ENCODE measurements at regions not wholly inside any gene's neighbourhood (a gene's known extent, or its start where the extent isn't known, plus 50 kb on each side); places are given as distances from the start of the nearest gene placed in this dataset.

DNA sequence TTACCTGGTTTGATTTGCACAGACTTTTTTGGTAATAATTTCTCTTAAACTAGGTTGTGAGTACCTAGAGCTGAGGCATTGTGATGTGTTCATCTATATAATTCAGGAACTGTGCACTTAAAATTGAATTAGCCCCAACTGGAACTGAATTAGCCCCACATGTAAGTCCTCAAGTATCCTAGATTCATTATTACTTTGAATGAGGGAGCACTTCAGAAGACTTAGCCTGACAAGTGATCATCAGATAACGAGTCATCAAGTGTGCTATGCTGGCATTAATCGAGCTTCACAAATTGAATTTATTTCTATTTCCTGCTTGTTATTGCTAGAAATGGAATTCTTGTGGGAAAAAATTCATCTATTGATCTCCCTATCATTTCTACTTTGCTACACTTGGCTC, 323.4 kb upstream of the SEMA3D start:
- intact Hi-C loops (cut with micrococcal nuclease): no loop called here
- no CpG with 5 or more reads among the region's 2 CpGs for WGBS (ENCODE audit: insufficient coverage)
- Mint-ChIP-seq H3K27ac (no peak overlapping the region), H3K36me3 (no peaks in the 10 kb centered on the region), H3K4me3 (no peak overlapping the region), H3K4me1 (no peaks in the 10 kb centered on the region), H3K27me3 (ENCODE audit: low read depth in 3 of 3) (peaks cover 0 to 1% (median 0%) of the 10 kb centered on the region in 3 donors), H3K9me3 (peaks cover 0 to 5% (median 0%) of the 10 kb centered on the region in 7 donors)
- no peak for DNase-seq
- Histone ChIP-seq H3K27ac (ENCODE audit: low read depth in 1 of 2, low read length in 2 of 2) (no peak overlapping the region), H3K4me2 (replicated peaks; ENCODE audit: extremely low read depth, low read length, poor library complexity, severe bottlenecking) (no peak overlapping the region), H3K36me3 (replicated peaks in 1 of 2; ENCODE audit: control insufficient read depth in 1 of 2, insufficient read depth in 2 of 2, low read length in 2 of 2) (no peaks in the 10 kb centered on the region), H4K20me1 (ENCODE audit: insufficient read depth, low read length) (no peaks in the 10 kb centered on the region), H2AFZ (ENCODE audit: insufficient read depth, low read depth, low read length, poor library complexity, severe bottlenecking) (no peak overlapping the region), H3K9me3 (replicated peaks in 1 of 2; ENCODE audit: control insufficient read depth in 1 of 2, insufficient read depth in 1 of 2, low read length in 2 of 2) (no peaks in the 10 kb centered on the region), H3K9ac (ENCODE audit: insufficient read depth, low read length, poor library complexity, severe bottlenecking) (no peak overlapping the region), H3K27me3 (ENCODE audit: control insufficient read depth in 2 of 2, insufficient read depth in 2 of 2, low read length in 2 of 2) (no peaks in the 10 kb centered on the region), H3K4me3 (replicated peaks in 1 of 3; ENCODE audit: low read depth in 2 of 3, low read length in 3 of 3) (no peak overlapping the region), H3K4me1 (ENCODE audit: control insufficient read depth in 1 of 2, insufficient read depth in 2 of 2, low read length in 2 of 2) (no peaks in the 10 kb centered on the region), H3K79me2 (ENCODE audit: insufficient read depth, low read length) (no peaks in the 10 kb centered on the region)
- no peak for TF ChIP-seq CTCF (IDR thresholded peaks at IDR 0.05)

DNA sequence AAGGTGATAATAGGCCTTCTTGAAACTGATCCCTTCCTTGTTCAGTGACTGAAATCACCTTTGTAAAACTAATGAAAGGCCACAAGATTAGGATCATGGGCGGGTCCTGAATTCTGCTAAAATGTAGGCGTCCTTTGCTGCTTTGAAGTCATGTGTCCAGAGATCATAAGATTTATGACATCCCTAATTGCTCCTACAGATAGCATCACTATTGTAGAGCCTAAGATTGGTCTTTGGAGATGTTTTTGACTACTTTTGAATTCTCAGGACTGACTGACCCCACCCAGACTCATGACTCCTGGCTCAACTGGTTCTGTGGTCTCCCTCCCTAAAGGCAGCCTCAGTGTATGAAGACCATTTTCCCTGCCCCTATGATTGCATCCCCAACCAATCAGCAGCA, 322.6 kb upstream of the SEMA3D start:
- H3K4me3 ChIP-seq (replicated peaks in 1 of 3; ENCODE audit: low read depth in 2 of 3, low read length in 3 of 3): no peak overlapping the region
- TF ChIP-seq CTCF (IDR thresholded peaks at IDR 0.05): no peak
- no peaks in the 10 kb centered on the region for H3K4me1 ChIP-seq (ENCODE audit: control insufficient read depth in 1 of 2, insufficient read depth in 2 of 2, low read length in 2 of 2)
- WGBS (ENCODE audit: insufficient coverage): no CpG with 5 or more reads among the region's 2 CpGs
- H4K20me1 ChIP-seq (ENCODE audit: insufficient read depth, low read length): no peaks in the 10 kb centered on the region
- intact Hi-C loops (cut with micrococcal nuclease): no loop called here
- H3K4me2 ChIP-seq (replicated peaks; ENCODE audit: extremely low read depth, low read length, poor library complexity, severe bottlenecking): no peak overlapping the region
- no peaks in the 10 kb centered on the region for H3K27me3 Mint-ChIP-seq (ENCODE audit: low read depth in 3 of 3)
- no peak overlapping the region for H3K27ac ChIP-seq (ENCODE audit: low read depth in 1 of 2, low read length in 2 of 2)
- H3K79me2 ChIP-seq (ENCODE audit: insufficient read depth, low read length): no peaks in the 10 kb centered on the region
- H3K27ac Mint-ChIP-seq: peak overlapping the region in 1 of 7 donors; percentile 42
- H2AFZ ChIP-seq (ENCODE audit: insufficient read depth, low read depth, low read length, poor library complexity, severe bottlenecking): no peak overlapping the region
- no peak overlapping the region for H3K4me3 Mint-ChIP-seq
- no peaks in the 10 kb centered on the region for H3K27me3 ChIP-seq (ENCODE audit: control insufficient read depth in 2 of 2, insufficient read depth in 2 of 2, low read length in 2 of 2)
- no peaks in the 10 kb centered on the region for H3K36me3 ChIP-seq (replicated peaks in 1 of 2; ENCODE audit: control insufficient read depth in 1 of 2, insufficient read depth in 2 of 2, low read length in 2 of 2)
- H3K9me3 Mint-ChIP-seq: peaks cover 0 to 5% (median 0%) of the 10 kb centered on the region in 7 donors
- no peak overlapping the region for H3K9ac ChIP-seq (ENCODE audit: insufficient read depth, low read length, poor library complexity, severe bottlenecking)
- no peaks in the 10 kb centered on the region for H3K4me1 Mint-ChIP-seq
- H3K9me3 ChIP-seq (replicated peaks in 1 of 2; ENCODE audit: control insufficient read depth in 1 of 2, insufficient read depth in 1 of 2, low read length in 2 of 2): no peaks in the 10 kb centered on the region
- no peak for DNase-seq
- H3K36me3 Mint-ChIP-seq: no peaks in the 10 kb centered on the region
